Adipocyte (in vitro differentiated cells): ENCODE measurements at regions not wholly inside any gene's neighbourhood (a gene's known extent, or its start where the extent isn't known, plus 50 kb on each side); places are given as distances from the start of the nearest gene placed in this dataset.
"Not testable (repeated sequence)": the region's sequence is repeated elsewhere in the genome, so short reads cannot be mapped to it uniquely, and the experiment has no call there.

Source experiments
- DNase-seq: peaks from one replicate; pipeline ENCODE4 v3.0.0-alpha.2; 2015; ENCODE audit warnings: low read depth
- H3K27me3 ChIP-seq: replicated peaks from 2 replicates; pipeline ENCODE4 v1.7.0; 2013; ENCODE audit warnings: mild to moderate bottlenecking, low read length, moderate library complexity; ENCODE audit not compliant: control insufficient read depth, insufficient read depth
- H3K36me3 ChIP-seq: 2 replicates; pipeline ENCODE4 v1.7.0; 2013; ENCODE audit warnings: low read length, mild to moderate bottlenecking, moderate library complexity; ENCODE audit not compliant: control insufficient read depth, insufficient read depth, severe bottlenecking
- H3K4me1 ChIP-seq: 2 replicates; pipeline ENCODE4 v1.7.0; 2013; ENCODE audit warnings: mild to moderate bottlenecking, low read length, moderate library complexity; ENCODE audit not compliant: control insufficient read depth, insufficient read depth
- H3K4me3 ChIP-seq: 2 replicates; pipeline ENCODE4 v1.7.0; 2013; ENCODE audit warnings: mild to moderate bottlenecking, low read length, moderate library complexity
- H3K9ac ChIP-seq: 2 replicates; pipeline ENCODE4 v1.7.0; 2013; ENCODE audit warnings: mild to moderate bottlenecking, low read length, moderate library complexity
- H3K9me3 ChIP-seq: 2 replicates; pipeline ENCODE4 v1.7.0; 2013; ENCODE audit warnings: mild to moderate bottlenecking, low read length, moderate library complexity; ENCODE audit not compliant: control insufficient read depth

GRCh38 chr15:20368974-20369373, 172.6 kb downstream of the GOLGA6L6 start:
- Histone ChIP-seq H3K4me1 (no peaks in the 10 kb centered on the region), H3K36me3 (no peaks in the 10 kb centered on the region), H3K4me3 (no peak overlapping the region), H3K9ac (no peak overlapping the region), H3K27me3 (no peaks in the 10 kb centered on the region), H3K9me3 (no peaks in the 10 kb centered on the region)
- DNase-seq = no peak

GRCh38 chr15:20367093-20367492, 174.5 kb downstream of the GOLGA6L6 start:
- Histone ChIP-seq H3K4me1 (no peaks in the 10 kb centered on the region), H3K9ac (no peak overlapping the region), H3K9me3 (no peaks in the 10 kb centered on the region), H3K27me3 (no peaks in the 10 kb centered on the region), H3K4me3 (no peak overlapping the region), H3K36me3 (no peaks in the 10 kb centered on the region)
- DNase-seq = no peak

GRCh38 chr15:20363591-20363990, 178.0 kb downstream of the GOLGA6L6 start:
- not testable (repeated sequence) for H3K36me3 ChIP-seq, H3K9me3 ChIP-seq, DNase-seq, H3K4me3 ChIP-seq, H3K4me1 ChIP-seq, H3K9ac ChIP-seq, H3K27me3 ChIP-seq

- no peak overlapping the region for H3K4me3 ChIP-seq
- DNase-seq = no peak
- no peaks in the 10 kb centered on the region for H3K4me1 ChIP-seq
- no peaks in the 10 kb centered on the region for H3K36me3 ChIP-seq
- H3K9me3 ChIP-seq = no peaks in the 10 kb centered on the region
- no peaks in the 10 kb centered on the region for H3K27me3 ChIP-seq
- no peak overlapping the region for H3K9ac ChIP-seq
These were observed 180.5 kb downstream of the GOLGA6L6 start for GRCh38 chr15:20361091-20361490.

- no peak for DNase-seq
- Histone ChIP-seq H3K4me1 (no peaks in the 10 kb centered on the region), H3K9me3 (no peaks in the 10 kb centered on the region), H3K9ac (no peak overlapping the region), H3K4me3 (no peak overlapping the region), H3K36me3 (no peaks in the 10 kb centered on the region), H3K27me3 (peaks cover 2% of the 10 kb centered on the region)
These were observed 182.7 kb downstream of the GOLGA6L6 start for GRCh38 chr15:20358779-20359414.

GRCh38 chr15:20358066-20358778, 183.4 kb downstream of the GOLGA6L6 start:
- no peaks in the 10 kb centered on the region for H3K9me3 ChIP-seq
- peaks cover 3% of the 10 kb centered on the region for H3K27me3 ChIP-seq
- DNase-seq = no peak
- H3K4me3 ChIP-seq = no peak overlapping the region
- H3K4me1 ChIP-seq = no peaks in the 10 kb centered on the region
- no peaks in the 10 kb centered on the region for H3K36me3 ChIP-seq
- no peak overlapping the region for H3K9ac ChIP-seq

- Histone ChIP-seq H3K9me3 (no peaks in the 10 kb centered on the region), H3K4me1 (no peaks in the 10 kb centered on the region), H3K36me3 (no peaks in the 10 kb centered on the region), H3K9ac (no peak overlapping the region), H3K27me3 (peaks cover 3% of the 10 kb centered on the region), H3K4me3 (no peak overlapping the region)
- DNase-seq = no peak
These were observed 184.0 kb downstream of the GOLGA6L6 start for GRCh38 chr15:20357481-20358065.

GRCh38 chr15:20356911-20357480, 184.6 kb downstream of the GOLGA6L6 start:
- Histone ChIP-seq H3K4me3 (no peak overlapping the region), H3K4me1 (no peaks in the 10 kb centered on the region), H3K27me3 (peaks cover 3% of the 10 kb centered on the region), H3K36me3 (no peaks in the 10 kb centered on the region), H3K9ac (no peak overlapping the region), H3K9me3 (no peaks in the 10 kb centered on the region)
- no peak for DNase-seq

GRCh38 chr15:20356444-20356910, 185.1 kb downstream of the GOLGA6L6 start:
- no peaks in the 10 kb centered on the region for H3K4me1 ChIP-seq
- H3K4me3 ChIP-seq = no peak overlapping the region
- H3K36me3 ChIP-seq = no peaks in the 10 kb centered on the region
- no peaks in the 10 kb centered on the region for H3K9me3 ChIP-seq
- H3K9ac ChIP-seq = no peak overlapping the region
- peak; percentile 52 for DNase-seq
- H3K27me3 ChIP-seq = peaks cover 3% of the 10 kb centered on the region

- Histone ChIP-seq H3K4me3 (no peak overlapping the region), H3K9me3 (no peaks in the 10 kb centered on the region), H3K36me3 (no peaks in the 10 kb centered on the region), H3K9ac (no peak overlapping the region), H3K27me3 (peaks cover 3% of the 10 kb centered on the region), H3K4me1 (no peaks in the 10 kb centered on the region)
- no peak for DNase-seq
These were observed 186.2 kb downstream of the GOLGA6L6 start for GRCh38 chr15:20355256-20355868.

- H3K9ac ChIP-seq, DNase-seq, H3K4me1 ChIP-seq, H3K9me3 ChIP-seq, H3K4me3 ChIP-seq, H3K27me3 ChIP-seq, H3K36me3 ChIP-seq: not testable (repeated sequence)
These were observed 186.7 kb downstream of the GOLGA6L6 start for GRCh38 chr15:20354884-20355223.
